ENCODE measurements at regions not wholly inside any gene's neighbourhood (a gene's known extent, or its start where the extent isn't known, plus 50 kb on each side); places are given as distances from the start of the nearest gene placed in this dataset.

DNA sequence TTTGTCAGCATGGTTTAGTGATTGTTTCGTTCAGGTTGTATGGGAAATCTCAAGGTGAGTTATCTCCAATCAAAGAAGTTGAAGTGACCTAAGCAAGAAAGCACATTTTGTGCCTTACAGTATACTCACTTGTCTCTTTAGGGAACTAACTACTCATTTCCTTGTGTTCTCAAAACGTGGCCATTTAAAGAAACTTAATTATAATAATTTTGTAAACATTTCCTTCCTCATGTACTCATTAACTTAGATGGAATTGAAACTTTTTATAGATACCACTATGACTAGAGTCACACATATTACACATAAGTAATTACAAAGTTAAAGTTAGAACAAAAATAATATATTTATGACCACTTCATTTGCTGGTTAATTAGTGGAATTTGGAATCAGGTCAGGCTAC lies 552.6 kb downstream of the MRPL39 start:
- no peak for DNase-seq (ENCODE audit: low read depth in 4 of 4, low spot score in 1 of 4)

DNA sequence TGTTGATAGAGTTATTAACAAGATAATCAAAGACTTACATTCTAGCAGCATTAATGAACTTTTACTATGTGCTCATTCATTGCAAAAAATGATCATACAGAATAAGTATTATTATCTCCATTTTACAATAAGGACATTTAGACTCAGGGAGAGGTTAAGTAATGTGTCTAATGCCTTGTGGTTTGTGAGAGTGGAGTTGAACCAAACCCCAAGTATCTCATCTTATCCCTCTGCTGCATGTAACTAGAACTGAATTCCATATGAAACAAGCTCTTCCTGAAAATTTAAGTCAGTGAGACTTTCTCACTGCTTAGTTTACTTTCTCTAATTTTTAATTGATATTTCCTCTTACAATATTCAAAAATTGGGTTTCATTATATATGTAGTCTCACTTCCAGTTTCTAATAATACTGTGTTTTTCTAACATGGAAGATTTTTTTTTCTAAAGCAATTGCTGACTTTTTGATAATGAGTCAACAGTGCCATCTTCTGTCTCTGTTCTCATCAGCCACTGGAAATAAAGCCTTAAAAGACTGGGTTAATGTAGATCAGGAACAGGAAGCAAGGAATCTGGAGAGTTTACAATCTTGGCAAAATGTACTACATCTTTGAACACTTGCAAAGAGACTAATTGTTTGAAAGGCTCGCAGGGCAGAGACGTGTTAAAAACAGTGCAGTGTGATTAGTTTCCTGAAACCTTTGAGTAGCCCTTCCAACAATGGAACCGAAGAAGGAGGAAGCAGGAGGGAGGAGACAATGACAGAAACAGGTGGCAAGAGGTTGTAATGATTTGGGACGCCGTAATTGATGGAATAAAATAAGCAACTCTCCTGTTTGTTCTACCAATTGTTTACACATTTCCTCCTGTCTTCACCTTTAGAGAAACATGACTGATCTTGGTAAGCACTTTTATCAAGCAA lies 567.6 kb downstream of the MRPL39 start:
- DNase-seq (ENCODE audit: low read depth in 4 of 4, low spot score in 1 of 4): no peak

DNA sequence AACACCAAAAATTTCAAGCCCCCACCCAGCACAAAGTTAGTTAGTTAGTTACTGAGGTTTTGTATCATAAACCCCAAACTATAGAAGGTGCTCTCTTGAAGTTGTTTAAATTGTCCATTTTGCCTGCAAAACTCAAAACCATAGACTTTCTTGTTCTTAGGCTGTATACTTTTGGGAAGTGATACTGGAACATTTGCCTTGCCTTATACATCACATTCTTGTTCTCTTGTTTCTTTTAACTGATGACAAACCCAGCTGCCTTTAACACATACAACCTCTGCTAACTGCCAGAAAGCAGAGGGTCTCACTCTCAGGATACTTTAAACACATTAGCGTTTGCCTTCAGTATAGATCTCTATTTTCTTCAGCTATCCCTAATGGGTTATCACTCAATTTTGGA lies 570.5 kb downstream of the MRPL39 start:
- DNase-seq (ENCODE audit: low read depth in 4 of 4, low spot score in 1 of 4): no peak

DNA sequence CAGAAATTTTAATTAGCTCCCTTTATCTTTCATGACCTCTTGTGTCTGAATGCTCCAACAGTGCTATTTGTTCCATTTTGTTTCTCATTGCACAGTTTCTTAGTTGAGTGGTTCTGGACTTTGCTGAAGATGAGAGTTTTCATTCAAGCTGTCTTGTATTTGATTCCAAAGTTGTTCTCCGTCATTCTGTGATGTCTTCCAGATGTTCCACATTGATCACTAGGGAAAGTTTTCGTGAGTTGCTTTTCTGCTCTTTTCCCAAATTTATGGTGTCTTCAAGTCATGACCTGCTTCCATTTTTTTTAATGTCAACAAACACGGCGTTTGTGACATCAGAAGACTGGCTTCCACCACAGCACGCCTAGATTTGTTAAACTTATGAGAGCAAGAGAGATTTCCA lies 575.5 kb downstream of the MRPL39 start:
- DNase-seq (ENCODE audit: low read depth in 4 of 4, low spot score in 1 of 4): no peak

DNA sequence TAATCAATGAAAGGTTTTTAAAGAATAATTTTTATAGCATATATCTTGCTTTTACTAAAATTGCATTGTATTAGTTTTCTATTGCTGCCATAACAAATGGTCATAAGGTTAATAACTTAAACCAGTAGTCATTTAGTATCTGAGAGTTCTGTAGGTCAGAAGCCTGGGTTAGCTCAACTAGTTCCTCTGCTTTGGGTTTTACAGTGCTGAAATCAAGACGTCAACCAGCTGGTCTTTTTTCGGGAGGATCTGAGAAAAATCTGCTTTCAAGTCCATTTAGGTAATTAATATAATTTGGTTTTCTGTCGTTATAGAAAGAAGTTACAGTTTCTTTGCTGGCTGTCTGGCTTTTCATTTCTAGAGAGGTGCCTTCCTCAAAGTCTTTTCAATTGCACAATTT lies 577.7 kb downstream of the MRPL39 start:
- DNase-seq (ENCODE audit: low read depth in 4 of 4, low spot score in 1 of 4): no peak

DNA sequence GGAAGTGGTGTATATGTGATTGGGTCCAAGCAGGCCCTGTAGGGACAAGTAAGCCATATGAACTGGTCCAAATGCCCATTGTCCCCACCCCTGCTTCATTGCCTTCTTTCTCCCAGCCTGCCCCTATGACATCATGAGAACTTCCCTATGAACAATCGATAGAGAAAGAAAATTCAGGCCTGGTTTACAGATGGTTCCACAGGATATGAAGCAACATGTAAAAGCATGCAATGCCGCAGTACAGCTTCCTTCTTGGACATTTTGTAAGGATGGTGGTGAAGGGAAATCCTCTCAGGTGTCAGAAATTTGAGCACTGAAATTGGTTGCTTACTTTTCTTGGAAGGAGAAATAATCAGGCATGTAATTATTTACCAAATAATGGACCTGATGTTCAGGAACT lies 581.7 kb downstream of the MRPL39 start:
- no peak for DNase-seq (ENCODE audit: low read depth in 4 of 4, low spot score in 1 of 4)

DNA sequence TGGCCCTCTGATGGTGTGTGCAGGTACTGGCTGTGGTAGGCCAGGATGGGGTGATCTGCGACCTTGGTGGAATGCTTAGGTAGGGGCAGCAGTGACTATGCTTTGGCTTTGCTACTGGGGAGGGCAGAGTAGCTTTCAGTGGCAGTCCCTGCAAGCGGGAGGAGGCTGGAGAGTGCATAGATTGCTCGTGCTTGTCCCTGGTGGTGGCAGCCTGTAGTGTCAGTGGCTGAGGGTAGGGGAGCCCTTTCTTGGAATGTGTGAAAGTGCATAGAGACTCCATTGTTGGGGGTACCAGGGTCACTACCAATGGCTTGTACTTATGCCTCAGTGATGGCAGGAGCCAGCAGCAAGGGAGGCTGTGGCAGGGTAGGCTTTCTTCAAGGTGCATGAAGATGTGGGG lies 582.6 kb downstream of the MRPL39 start:
- DNase-seq (ENCODE audit: low read depth in 4 of 4, low spot score in 1 of 4): no peak

DNA sequence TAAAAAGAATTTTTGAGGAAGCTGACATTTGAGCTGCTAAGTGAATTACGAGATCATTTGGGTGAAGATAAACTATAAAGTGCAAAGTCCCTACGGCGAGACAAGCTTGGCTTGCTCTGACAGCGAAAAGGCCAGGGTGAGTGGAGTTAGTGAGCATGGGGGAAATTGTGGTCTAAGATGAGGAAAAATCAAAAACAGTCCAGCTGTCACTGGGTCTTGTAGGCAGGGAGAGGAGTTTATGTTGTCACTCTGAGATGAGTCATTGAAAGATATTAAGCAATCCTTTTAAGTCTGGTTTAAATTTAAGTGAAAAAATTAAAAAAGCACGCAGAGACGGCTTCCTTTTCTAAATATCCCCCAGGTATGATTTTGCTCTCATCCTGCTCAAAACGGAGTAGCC lies 601.9 kb downstream of the MRPL39 start:
- DNase-seq (ENCODE audit: low read depth in 4 of 4, low spot score in 1 of 4): no peak

DNA sequence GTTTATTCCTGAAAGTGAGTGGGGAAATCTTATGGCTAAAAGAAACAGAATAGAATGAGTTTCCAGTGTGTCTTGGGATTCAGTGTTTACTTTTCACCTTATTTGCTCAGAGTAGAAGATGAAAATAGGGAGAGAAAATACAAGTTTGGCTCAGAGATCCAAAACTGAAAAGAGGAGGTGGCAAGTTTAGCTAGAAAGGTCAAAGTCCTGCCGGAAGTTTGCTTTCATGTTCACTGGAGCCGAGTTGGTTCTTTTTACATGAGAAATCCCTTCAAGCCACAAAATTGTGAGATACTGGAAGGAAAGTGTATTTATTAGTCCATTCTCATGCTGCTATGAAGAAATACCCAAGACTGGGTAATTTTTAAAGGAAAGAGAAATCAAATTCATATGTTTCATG lies 604.6 kb downstream of the MRPL39 start:
- DNase-seq (ENCODE audit: low read depth in 4 of 4, low spot score in 1 of 4): no peak

DNA sequence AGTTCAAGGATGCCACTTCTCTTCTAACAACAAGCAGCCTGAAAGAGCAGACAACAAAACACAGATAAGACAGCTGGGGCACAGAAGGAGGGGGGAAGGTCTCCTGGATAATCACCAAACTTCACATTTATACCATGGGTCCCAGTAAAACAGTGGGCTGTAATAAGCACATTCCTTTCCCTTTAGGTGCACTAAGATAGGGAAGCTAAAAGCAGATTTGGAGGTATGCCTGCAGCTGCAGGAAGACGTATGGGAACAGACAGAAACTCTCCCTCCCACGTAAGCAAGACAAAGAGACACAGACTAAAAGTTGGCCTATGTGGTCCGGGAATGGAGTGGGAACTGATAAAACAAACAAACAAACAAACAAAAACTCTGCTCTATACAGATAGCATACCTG lies 612.1 kb downstream of the MRPL39 start:
- DNase-seq (ENCODE audit: low read depth in 4 of 4, low spot score in 1 of 4): no peak

DNA sequence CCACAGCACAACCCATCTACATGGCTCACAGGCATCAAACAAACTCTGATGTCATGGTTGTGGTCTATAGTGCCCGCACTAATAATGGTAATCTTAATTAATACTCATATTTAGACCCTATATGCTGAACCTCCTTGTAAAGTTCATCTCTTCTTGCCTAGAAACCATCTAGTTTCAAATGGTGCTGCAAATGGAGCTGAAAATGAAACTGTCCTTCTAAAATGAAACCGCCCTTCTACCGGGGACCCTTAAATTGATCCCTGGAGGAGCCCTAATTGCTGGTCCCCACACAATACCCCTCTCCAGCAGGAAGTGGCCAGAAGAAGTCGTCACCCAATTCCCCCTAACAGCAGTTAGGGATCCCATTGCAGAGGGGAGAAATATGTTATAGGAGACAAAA lies 612.6 kb downstream of the MRPL39 start:
- DNase-seq (ENCODE audit: low read depth in 4 of 4, low spot score in 1 of 4): no peak

DNA sequence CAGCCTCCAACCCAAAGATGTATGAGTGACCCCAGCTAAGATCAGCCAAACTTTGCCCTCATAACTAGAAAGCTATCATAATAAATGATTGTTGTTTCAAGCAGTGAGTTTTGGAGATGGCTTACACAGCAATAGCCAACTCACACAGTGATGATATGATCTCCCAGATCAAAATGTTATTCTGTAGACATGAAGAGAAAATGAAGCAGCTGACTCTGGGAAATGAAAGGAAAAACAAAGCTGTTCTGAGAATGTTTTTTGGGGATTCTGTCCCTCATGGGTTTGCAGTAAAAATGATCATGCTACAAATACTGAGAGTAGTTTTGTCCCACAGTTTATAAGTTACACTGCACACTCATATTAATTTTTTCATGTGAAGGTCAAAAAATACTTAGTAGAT lies 617.8 kb downstream of the MRPL39 start:
- DNase-seq (ENCODE audit: low read depth in 4 of 4, low spot score in 1 of 4): no peak

DNA sequence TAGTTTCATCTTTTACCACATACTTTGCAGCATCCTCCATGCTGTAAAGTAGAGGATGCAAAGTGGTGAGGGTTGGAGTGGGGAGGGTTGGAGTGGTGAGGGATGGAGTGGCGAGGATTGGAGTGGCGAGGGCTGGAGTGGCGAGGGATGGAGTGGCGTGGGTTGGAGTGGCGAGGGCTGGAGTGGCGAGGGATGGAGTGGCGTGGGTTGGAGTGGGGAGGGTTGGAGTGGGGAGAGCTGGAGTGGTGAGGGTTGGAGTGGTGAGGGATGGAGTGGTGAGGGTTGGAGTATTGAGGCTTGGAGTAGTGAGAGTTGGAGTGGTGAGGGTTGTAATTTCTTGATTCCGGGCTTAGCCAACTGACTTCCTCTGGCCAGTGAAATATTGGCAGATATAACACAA lies 618.3 kb downstream of the MRPL39 start:
- DNase-seq (ENCODE audit: low read depth in 4 of 4, low spot score in 1 of 4): no peak

DNA sequence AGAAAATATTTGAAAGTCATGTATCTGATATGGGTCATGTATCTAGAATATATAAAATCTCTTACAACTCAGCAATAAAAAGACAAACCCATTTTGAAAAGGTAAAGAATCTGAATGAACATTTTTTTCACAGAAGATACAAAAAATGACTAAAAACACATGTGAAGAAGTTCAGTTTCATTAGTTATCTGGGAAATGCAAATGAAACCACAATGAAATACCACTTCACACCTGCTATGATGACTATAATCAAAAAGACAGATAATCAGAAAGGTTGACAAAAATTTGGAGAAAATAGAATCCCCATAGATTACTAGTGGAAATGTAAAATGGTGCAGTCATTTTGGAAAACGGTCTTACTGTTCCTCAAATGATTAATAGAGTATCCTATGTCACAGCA lies 631.0 kb downstream of the MRPL39 start:
- no peak for DNase-seq (ENCODE audit: low read depth in 4 of 4, low spot score in 1 of 4)

DNA sequence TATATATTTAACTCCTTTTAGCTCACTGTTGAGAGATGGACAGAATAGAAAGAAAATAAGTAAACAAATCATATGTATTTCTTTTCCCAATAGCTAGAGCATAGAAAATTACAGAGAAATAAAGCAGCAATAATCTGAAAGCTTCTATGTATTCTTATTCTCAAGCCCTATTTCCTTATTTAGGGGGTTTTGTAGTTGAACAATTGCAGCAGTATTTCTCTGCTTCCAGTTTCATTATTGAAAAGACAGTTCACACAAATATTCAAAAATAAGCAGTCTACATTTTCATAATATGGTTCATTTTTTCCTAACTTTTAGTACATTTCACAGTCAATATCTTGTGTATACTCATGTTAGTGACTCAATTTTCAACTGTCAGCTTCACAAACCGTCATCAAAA lies 638.2 kb downstream of the MRPL39 start:
- DNase-seq (ENCODE audit: low read depth in 4 of 4, low spot score in 1 of 4): no peak

DNA sequence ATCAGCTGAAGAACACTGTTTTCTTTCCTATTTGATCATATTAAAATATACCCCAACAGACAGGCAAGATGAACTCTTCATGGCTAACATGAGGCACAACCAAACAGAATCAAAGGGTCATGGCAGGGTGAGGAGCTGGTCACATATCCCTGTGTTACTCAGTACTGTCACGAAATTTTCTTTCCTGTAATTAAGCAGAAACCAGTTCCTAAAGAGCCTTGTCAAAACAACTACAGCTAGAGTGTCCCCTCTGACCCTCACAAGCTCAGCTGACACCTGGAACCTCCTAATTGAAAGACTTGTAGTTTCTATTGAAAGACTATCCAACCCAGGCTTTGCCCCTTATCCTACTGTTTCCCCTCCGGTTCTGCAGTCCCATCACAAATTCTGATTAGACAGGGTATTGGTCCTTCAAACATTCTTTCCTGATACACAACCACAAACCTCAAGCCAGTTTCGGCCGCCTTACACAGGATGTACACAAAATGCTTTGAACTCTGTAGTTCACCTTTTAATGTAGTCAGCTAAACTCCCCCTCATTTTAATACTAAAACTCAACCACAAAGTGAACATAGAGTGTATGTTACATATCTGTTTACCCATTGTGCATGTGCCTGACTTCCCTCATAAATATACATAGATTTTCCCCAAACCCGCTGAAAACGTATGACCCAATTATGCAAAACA lies 651.9 kb downstream of the MRPL39 start:
- DNase-seq (ENCODE audit: low read depth in 4 of 4, low spot score in 1 of 4): no peak

DNA sequence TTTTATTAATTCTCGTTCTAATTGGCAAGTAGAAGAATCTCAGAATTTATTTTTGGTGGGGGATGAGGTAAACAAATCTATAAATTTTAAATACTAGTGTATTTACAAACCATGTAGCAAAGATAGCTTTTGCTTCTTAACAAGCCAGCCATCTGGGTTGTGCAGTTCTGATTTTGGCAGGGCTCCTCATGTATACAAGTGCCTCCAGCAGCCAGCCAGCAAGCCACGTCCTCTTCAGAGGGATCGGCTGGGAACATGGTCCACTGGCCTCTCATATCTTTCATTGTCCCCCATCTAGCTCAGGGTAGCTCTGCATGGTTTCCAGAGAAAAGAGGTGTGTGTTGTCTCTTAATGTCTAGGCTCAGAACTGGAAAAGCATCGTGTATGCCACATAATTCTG lies 659.1 kb downstream of the MRPL39 start:
- no peak for DNase-seq (ENCODE audit: low read depth in 4 of 4, low spot score in 1 of 4)

DNA sequence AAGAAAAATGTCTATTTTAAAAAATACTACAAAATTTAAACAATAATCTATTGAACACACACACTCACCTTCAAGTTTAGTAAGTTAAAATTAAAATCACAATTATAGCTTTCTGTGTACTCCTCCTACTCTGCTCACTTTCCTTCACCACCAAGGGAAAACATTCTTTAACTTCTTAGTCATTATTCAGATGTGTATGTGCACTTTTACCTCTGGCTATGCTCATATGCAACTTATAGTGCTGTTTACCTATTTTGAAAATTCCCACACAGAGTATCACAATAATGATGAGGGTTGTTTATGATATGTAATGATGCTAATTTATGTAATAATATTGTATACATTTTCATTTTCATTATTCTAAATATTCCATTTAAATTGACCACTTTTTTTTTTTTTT lies 661.4 kb downstream of the MRPL39 start:
- DNase-seq (ENCODE audit: low read depth in 4 of 4, low spot score in 1 of 4): no peak

DNA sequence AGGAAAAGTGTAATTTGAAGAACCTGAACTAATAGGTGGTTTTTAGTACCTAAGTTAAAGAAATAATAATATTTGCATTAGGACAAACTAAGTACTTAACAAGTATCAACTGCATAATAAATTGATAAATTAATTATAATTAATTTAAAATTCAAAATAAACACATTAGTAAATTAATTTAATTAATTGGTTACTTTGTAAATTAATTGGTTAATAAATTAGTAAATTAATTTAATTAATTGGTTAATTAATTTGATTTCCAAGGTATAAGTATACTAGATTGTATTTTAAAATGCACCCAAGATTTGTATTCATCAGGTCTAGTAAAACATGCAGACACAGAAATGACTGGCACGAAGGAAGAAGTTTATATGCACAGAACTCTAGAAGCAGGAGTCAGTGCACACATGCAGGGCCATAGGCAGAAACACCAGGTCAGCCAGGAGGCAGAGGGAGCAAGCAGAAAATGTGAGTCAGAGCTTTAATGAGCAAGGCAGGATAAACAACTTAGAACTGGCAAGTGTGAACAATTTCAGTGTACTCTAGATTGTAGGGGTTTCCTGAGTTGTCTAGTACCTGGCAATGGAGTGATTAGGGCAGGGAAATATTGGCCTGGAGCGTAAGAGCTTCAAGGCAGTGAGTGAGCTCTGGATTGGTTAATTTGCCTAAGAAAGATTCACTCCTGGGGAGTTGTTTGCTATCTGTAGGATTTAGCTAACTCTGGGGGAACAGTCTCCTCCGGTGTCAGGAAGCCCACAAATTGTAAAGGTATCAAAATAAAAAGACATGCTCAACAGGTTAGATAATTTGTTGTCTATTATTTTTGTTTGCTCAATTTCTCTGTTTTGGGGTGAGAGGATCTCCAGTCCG lies 665.7 kb downstream of the MRPL39 start:
- DNase-seq (ENCODE audit: low read depth in 4 of 4, low spot score in 1 of 4): no peak

DNA sequence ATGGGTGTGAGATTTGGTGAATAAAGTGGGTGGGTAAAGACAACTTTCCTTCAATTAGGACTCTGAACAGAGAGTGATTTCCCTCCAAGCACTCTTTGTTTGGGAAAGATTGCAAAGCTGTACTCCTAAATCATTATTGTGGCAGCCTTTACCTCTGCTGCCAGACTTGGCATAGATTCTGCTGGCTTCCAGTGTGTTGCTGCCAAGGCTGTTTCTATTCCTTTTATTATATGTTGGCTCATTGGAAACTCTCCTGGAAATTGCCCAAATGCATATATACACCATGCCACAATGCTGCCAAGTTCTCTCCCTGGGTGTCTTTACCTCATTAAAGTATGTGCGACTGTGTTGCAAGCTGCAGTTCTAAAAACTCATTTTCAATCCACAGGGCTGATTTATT lies 668.0 kb downstream of the MRPL39 start:
- no peak for DNase-seq (ENCODE audit: low read depth in 4 of 4, low spot score in 1 of 4)

DNA sequence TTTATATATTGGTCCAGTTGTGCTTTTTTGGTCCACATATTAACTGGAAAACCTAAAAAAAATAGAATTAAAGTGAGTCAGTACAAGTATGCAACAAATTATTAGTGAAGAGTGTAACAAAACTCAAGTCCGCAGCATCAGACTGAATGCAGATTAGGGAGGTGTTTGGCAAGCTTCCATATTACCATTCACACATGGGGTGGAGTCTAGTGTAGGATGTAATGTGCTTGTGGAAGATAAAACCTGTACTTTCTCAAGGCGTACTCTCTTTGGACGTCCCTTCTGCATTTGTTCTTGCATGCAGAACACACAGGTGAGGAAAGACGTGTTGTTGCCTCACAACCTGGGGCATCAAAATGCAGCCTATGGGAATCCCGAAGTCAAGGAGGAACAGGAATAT lies 668.7 kb downstream of the MRPL39 start:
- no peak for DNase-seq (ENCODE audit: low read depth in 4 of 4, low spot score in 1 of 4)

DNA sequence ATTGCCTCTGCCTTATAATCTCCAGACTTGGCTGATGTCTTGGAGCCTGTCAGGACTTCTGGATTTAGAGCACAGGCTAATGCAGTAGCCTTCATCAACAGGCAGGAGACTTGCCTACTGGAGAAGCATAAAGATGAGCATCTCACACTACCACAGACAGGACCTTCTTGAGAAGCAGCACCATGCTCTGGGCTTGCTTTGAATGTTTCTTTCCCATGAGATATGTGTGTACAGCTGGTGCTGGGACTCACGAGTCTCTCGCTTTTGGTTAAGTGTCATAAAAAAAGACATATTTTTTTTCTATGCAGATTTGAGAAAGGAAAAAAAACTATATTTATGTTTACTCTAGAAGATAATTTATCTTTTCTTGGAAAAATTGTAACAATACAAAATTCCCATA lies 671.3 kb downstream of the MRPL39 start:
- no peak for DNase-seq (ENCODE audit: low read depth in 4 of 4, low spot score in 1 of 4)
